Testis (tissue), 2 donors: ENCODE measurements at regions not wholly inside any gene's neighbourhood (a gene's known extent, or its start where the extent isn't known, plus 50 kb on each side); places are given as distances from the start of the nearest gene placed in this dataset.

ENCODE experiments used
- CTCF ChIP-seq, 3 experiments: fragments of 450-650 bp in 2 of 3; fragments of 200-600 bp in 1 of 3; sonication (generic) in 1 of 3; IDR thresholded peaks; one replicate each; pipeline ENCODE4 v1.5.1; 2016 to 2019; ENCODE audit warnings: antibody characterized with exemption in 3 of 3, mild to moderate bottlenecking in 2 of 3, moderate library complexity in 1 of 3
- POLR2A ChIP-seq: fragments of 450-650 bp; IDR thresholded peaks from one replicate; pipeline ENCODE4 v1.6.1; 2017; ENCODE audit warnings: antibody characterized with exemption, mild to moderate bottlenecking, moderate library complexity

- TF ChIP-seq CTCF (IDR thresholded peaks at IDR 0.05) (no peak), POLR2A (no peak)
These were observed 133.7 kb upstream of the CCNG1 start for GRCh38 chr5:163303718-163304117.
